Panc1 (cell line): ENCODE measurements at regions not wholly inside any gene's neighbourhood (a gene's known extent, or its start where the extent isn't known, plus 50 kb on each side); places are given as distances from the start of the nearest gene placed in this dataset.

ENCODE experiments used
- ATAC-seq: fragments of 200-7000 bp; cut with Tn5 transposase; 2 replicates; pipeline ENCODE4 v1.9.1; 2020; ENCODE audit warnings: mild to moderate bottlenecking, moderate library complexity
- BruUV-seq: library from RNA; stranded (reverse); fragments of 400-500 nt; replicated peaks from 2 replicates; lab custom pipeline; 2021; lab: Mats Ljungman, UMichigan
- CTCF ChIA-PET: fragments of 300-600 bp; sonication (Branson Sonifier 250); formaldehyde crosslinking; loops from one replicate; lab custom pipeline; 2022; ENCODE audit warnings: antibody characterized with exemption; lab: Charles Lee
- POLR2A ChIA-PET: fragments of 300-600 bp; sonication (Branson Sonifier 250); formaldehyde crosslinking; loops from one replicate; lab custom pipeline; 2022; ENCODE audit warnings: antibody characterized with exemption; lab: Charles Lee
- DNase-seq: peaks from one replicate; pipeline ENCODE4 v3.0.0-alpha.2; 2010; ENCODE audit warnings: low read depth, low spot score
- H3K27ac ChIP-seq: 2 replicates; pipeline ENCODE4 v1.5.1; 2011; ENCODE audit warnings: mild to moderate bottlenecking, low read length, inconsistent platforms
- H3K27me3 ChIP-seq: fragments of 200-500 bp; sonication (Bioruptor generic); 2 replicates; pipeline ENCODE4 v1.6.0; 2014; ENCODE audit warnings: low read length, inconsistent platforms; ENCODE audit not compliant: control insufficient read depth, insufficient read depth
- H3K36me3 ChIP-seq: fragments of 200-500 bp; sonication (Bioruptor generic); 2 replicates; pipeline ENCODE4 v1.5.1; 2014; ENCODE audit warnings: inconsistent platforms, mild to moderate bottlenecking, low read length, moderate library complexity; ENCODE audit not compliant: control insufficient read depth, insufficient read depth
- H3K4me1 ChIP-seq: 2 replicates; pipeline ENCODE4 v1.5.1; 2011; ENCODE audit warnings: inconsistent platforms, mild to moderate bottlenecking, low read length, moderate library complexity; ENCODE audit not compliant: control insufficient read depth, insufficient read depth
- H3K4me3 ChIP-seq, 2 experiments: 2 replicates each; pipeline ENCODE4 v1.5.1; 2011 to 2012; ENCODE audit warnings: low read depth in 2 of 2, low read length in 2 of 2, mild to moderate bottlenecking in 2 of 2, inconsistent platforms in 1 of 2, moderate library complexity in 1 of 2
- H3K9me3 ChIP-seq: fragments of 200-500 bp; sonication (Bioruptor generic); 2 replicates; pipeline ENCODE4 v1.5.1; 2014; ENCODE audit warnings: low read depth, mild to moderate bottlenecking, inconsistent platforms, low read length, moderate library complexity; ENCODE audit not compliant: control insufficient read depth, insufficient read depth
- CTCF ChIP-seq: fragments of 450-650 bp; IDR thresholded peaks from 2 replicates; pipeline ENCODE4 v1.5.1; 2017; ENCODE audit warnings: mild to moderate bottlenecking
- POLR2AphosphoS5 ChIP-seq: IDR thresholded peaks from 2 replicates; pipeline ENCODE4 v1.6.1; 2012; ENCODE audit warnings: mild to moderate bottlenecking, low read depth, low read length, moderate library complexity
- REST ChIP-seq, 2 experiments: IDR thresholded peaks; 2 replicates each; pipeline ENCODE4 v1.6.1; 2011 to 2012; ENCODE audit warnings: low read depth in 2 of 2, control low read depth in 1 of 2, low read length in 1 of 2, mild to moderate bottlenecking in 1 of 2, moderate library complexity in 1 of 2; ENCODE audit not compliant: insufficient read depth in 1 of 2
- SIN3A ChIP-seq: IDR thresholded peaks from 2 replicates; pipeline ENCODE4 v1.6.1; 2012; ENCODE audit warnings: low read depth, mild to moderate bottlenecking, low read length, moderate library complexity, borderline replicate concordance; ENCODE audit not compliant: insufficient read depth
- TCF7L2 ChIP-seq: IDR thresholded peaks from 2 replicates; pipeline ENCODE4 v1.6.1; 2011; ENCODE audit warnings: mild to moderate bottlenecking, low read depth, low read length, inconsistent platforms
- in situ Hi-C: cut with HindIII; loops from 2 replicates; pipeline ENCODE4 v1.10.0; 2016; ENCODE audit warnings: low sequenced_read_pairs, low pct_unique_long_range_greater_than_20kb
- intact Hi-C: fragments of 100-400 bp; cut with micrococcal nuclease; formaldehyde crosslinking; loops from one replicate; pipeline ENCODE4 v1.10.0; 2022; ENCODE audit not compliant: unreplicated experiment

- ChIA-PET POLR2A (interaction anchor here (1.2 to 1.6 kb wide), 2 partner anchors 9 to 37 kb away, joined by 3 read pairs; no protein-coding TSS in a partner anchor), CTCF (no interaction called here)
- DNase-seq (no peak), ATAC-seq (no peak)
- in situ Hi-C loops (no loop called here), intact Hi-C loops (no loop called here)
- H3K27ac ChIP-seq = peak overlapping the region; percentile 92
- H3K9me3 ChIP-seq = peaks cover 6% of the 10 kb centered on the region
- no peaks in the 10 kb centered on the region for H3K27me3 ChIP-seq
- no TSS peak for BruUV-seq
- H3K4me1 ChIP-seq = peaks cover 15% of the 10 kb centered on the region
- no peaks in the 10 kb centered on the region for H3K36me3 ChIP-seq
- H3K4me3 ChIP-seq = no peak overlapping the region
- TF ChIP-seq SIN3A = no peak
- TF ChIP-seq POLR2AphosphoS5 = no peak
- no peak for TF ChIP-seq CTCF
- TF ChIP-seq TCF7L2 = no peak
- TF ChIP-seq REST (IDR thresholded peaks at IDR 0.05; ENCODE audit: insufficient read depth in 1 of 2, low read depth in 2 of 2, low read length in 1 of 2) = no peak
Measured at GRCh38 chr11:69419662-69420395, 61.6 kb upstream of the LINC01488 start.

- DNase-seq (no peak), ATAC-seq (no peak)
- ChIA-PET POLR2A (no interaction called here), CTCF (no interaction called here)
- no peak overlapping the region for H3K4me3 ChIP-seq
- intact Hi-C loops (no loop called here), in situ Hi-C loops (no loop called here)
- TF ChIP-seq SIN3A (no peak), REST (IDR thresholded peaks at IDR 0.05; ENCODE audit: insufficient read depth in 1 of 2, low read depth in 2 of 2, low read length in 1 of 2) (no peak), TCF7L2 (no peak), CTCF (no peak), POLR2AphosphoS5 (no peak)
- H3K27me3 ChIP-seq = no peaks in the 10 kb centered on the region
- peaks cover 18% of the 10 kb centered on the region for H3K4me1 ChIP-seq
- H3K27ac ChIP-seq = peak overlapping the region; percentile 53; the same call in 1 of the 2 replicates
- no peaks in the 10 kb centered on the region for H3K36me3 ChIP-seq
- BruUV-seq = no TSS peak
- H3K9me3 ChIP-seq = peaks cover 8% of the 10 kb centered on the region
Measured at GRCh38 chr11:69422645-69423044, 58.8 kb upstream of the LINC01488 start.
